Common myeloid progenitor, CD34-positive (primary cell): ENCODE measurements at regions not wholly inside any gene's neighbourhood (a gene's known extent, or its start where the extent isn't known, plus 50 kb on each side); places are given as distances from the start of the nearest gene placed in this dataset.

Experiments
- CTCF ChIA-PET: fragments of 350-600 bp; sonication (Branson Sonifier 250); formaldehyde crosslinking; loops from one replicate; lab custom pipeline; 2021; ENCODE audit warnings: antibody characterized with exemption; lab: Charles Lee
- POLR2A ChIA-PET: fragments of 350-600 bp; sonication (Branson Sonifier 250); formaldehyde crosslinking; loops from one replicate; lab custom pipeline; 2021; ENCODE audit warnings: antibody characterized with exemption; lab: Charles Lee
- DNase-seq, 3 donors: peaks; one replicate each; pipeline versions ENCODE4 v3.0.0 to v3.0.0-alpha.2; 2013
- H3K27ac ChIP-seq, 2 experiments: 1 replicate in 1 of 2; 2 replicates in 1 of 2; pipeline ENCODE4 v1.7.0; 2013; ENCODE audit warnings: inconsistent platforms in 2 of 2, low read length in 2 of 2, mild to moderate bottlenecking in 2 of 2, low read depth in 1 of 2, moderate library complexity in 1 of 2; ENCODE audit not compliant: severe bottlenecking in 2 of 2, insufficient read depth in 1 of 2, poor library complexity in 1 of 2
- H3K27me3 ChIP-seq, 5 experiments: replicated peaks in 2 of 5; 1 replicate in 3 of 5; 2 replicates in 2 of 5; pipeline versions ENCODE4 v1.6.1 to v1.7.0; 2013; ENCODE audit warnings: low read length in 4 of 5, mild to moderate bottlenecking in 2 of 5, moderate library complexity in 2 of 5, inconsistent platforms in 1 of 5; ENCODE audit not compliant: insufficient read depth in 5 of 5, control insufficient read depth in 4 of 5
- H3K36me3 ChIP-seq, 4 experiments: 1 replicate in 2 of 4; 2 replicates in 2 of 4; pipeline versions ENCODE4 v1.6.1 to v1.7.0; 2013; ENCODE audit warnings: low read length in 3 of 4, control low read depth in 1 of 4, mild to moderate bottlenecking in 1 of 4; ENCODE audit not compliant: control insufficient read depth in 4 of 4, insufficient read depth in 4 of 4
- H3K4me1 ChIP-seq, 4 experiments: 1 replicate in 3 of 4; 2 replicates in 1 of 4; pipeline versions ENCODE4 v1.6.1 to v1.7.1; 2013; ENCODE audit warnings: low read length in 3 of 4, mild to moderate bottlenecking in 3 of 4, control low read depth in 1 of 4, inconsistent platforms in 1 of 4, moderate library complexity in 1 of 4; ENCODE audit not compliant: control insufficient read depth in 4 of 4, insufficient read depth in 4 of 4; ENCODE audit errors: control extremely low read depth in 1 of 4
- H3K4me3 ChIP-seq, 7 experiments: 1 replicate in 4 of 7; 2 replicates in 3 of 7; pipeline versions ENCODE4 v1.5.1 to v1.7.0; 2013; ENCODE audit warnings: mild to moderate bottlenecking in 7 of 7, low read length in 6 of 7, moderate library complexity in 6 of 7, inconsistent platforms in 2 of 7, low read depth in 2 of 7, control low read depth in 1 of 7; ENCODE audit not compliant: insufficient read depth in 4 of 7, control insufficient read depth in 1 of 7; ENCODE audit errors: extremely low read depth in 1 of 7
- H3K9me3 ChIP-seq, 5 experiments: 1 replicate in 4 of 5; 2 replicates in 1 of 5; pipeline versions ENCODE4 v1.6.1 to v1.7.1; 2013; ENCODE audit warnings: low read length in 4 of 5, mild to moderate bottlenecking in 2 of 5, inconsistent platforms in 1 of 5, low read depth in 1 of 5, moderate library complexity in 1 of 5; ENCODE audit not compliant: control insufficient read depth in 4 of 5, insufficient read depth in 2 of 5; ENCODE audit errors: control extremely low read depth in 1 of 5
- WGBS: methylation state at CpG from one replicate; pipeline ENCODE4 v1.1.5; 2013; ENCODE audit not compliant: insufficient coverage; 5-methylcytosine and 5-hydroxymethylcytosine counted together

DNA sequence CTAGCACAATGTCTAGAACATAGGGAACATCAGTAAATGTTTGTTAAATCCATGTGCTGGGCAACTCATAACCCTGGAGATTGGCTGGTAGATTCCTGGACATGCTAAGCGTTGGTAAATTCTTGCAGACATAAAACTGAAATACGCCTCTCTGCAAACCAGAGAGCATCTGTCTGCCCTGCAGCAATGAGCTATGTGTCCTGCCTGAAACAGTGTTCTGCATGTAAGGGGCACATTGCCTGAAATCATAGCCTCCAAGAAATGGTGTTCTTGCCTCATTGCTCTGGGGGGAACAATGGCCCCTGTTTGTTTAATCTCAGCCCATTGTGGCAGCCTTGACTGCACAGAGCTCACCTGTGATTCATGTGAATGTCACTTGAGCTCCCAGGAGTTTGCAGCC is 113.5 kb upstream of the CCL2 start:
- Histone ChIP-seq H3K36me3 (no peaks in the 10 kb centered on the region), H3K4me3 (no peak overlapping the region), H3K27me3 (peaks cover 0 to 18% (median 0%) of the 10 kb centered on the region in 5 experiments), H3K9me3 (no peaks in the 10 kb centered on the region), H3K27ac (no peak overlapping the region), H3K4me1 (no peaks in the 10 kb centered on the region)
- CTCF ChIA-PET, result interaction anchor here (0.9 to 2.2 kb wide), 5 partner anchors 11 to 220 kb away, joined by 3 to 5 read pairs (median 3); no protein-coding TSS in a partner anchor
- no peak for DNase-seq
- WGBS, result 100% methylated on average over 2 of the region's 2 CpGs
- POLR2A ChIA-PET, result no interaction called here

DNA sequence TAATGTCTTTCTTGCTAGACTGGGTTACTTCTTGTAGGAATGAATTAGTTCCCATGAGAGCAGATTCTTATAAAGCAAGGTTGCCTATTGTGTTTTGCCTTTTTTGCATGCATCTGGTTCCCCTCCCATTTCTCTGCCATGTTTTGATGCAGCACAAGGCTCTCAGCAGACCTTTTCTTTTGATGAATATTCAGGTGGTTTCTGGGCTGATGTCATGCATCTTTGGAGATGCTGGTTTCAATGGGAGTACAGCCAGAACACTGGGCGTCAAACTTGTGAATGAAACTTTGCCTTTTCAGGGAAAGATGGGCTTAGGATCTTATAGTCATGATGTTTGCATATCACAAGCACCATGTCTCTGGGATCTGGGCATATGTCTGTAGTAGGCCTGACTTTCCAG is 111.7 kb upstream of the CCL2 start:
- CTCF ChIA-PET, result interaction anchor here (1.2 to 6.2 kb wide), 2 partner anchors 19 to 214 kb away, joined by 3 to 74 read pairs; no protein-coding TSS in a partner anchor
- no peak overlapping the region for H3K4me3 ChIP-seq
- H3K36me3 ChIP-seq, result no peaks in the 10 kb centered on the region
- H3K4me1 ChIP-seq, result no peaks in the 10 kb centered on the region
- H3K27me3 ChIP-seq, result peaks cover 0 to 12% (median 0%) of the 10 kb centered on the region in 5 experiments
- no peak for DNase-seq
- WGBS, result no CpG with 5 or more reads among the region's 1 CpG
- H3K27ac ChIP-seq, result no peak overlapping the region
- no peaks in the 10 kb centered on the region for H3K9me3 ChIP-seq
- POLR2A ChIA-PET, result no interaction called here

DNA sequence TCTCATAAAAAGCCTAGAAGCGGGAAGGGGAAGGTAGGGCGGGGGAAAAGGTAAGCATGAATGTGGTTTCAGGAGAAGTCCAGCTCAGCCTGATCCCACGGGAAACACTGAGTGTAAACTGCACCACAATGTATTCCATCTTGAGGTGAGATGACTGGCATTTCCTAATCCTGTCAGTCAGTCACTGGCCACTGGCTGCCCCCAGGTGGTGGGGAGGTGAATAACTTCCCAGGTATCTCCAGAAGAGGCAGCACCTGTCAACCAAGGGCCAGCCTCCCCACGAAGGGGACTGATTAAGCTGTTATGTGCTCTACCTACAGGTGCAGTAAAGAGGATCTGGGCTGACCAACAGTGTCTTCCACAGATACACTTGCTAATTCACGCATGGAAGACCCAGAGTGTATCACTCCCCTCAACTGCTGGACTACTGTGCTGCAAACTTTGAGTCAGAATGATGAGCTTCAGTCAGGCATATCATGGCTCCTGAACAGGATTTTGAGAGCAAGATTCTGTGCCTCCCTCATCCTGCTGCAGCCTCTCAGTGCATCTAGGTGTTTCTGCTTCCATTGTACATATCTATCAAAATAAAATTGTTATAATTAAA is 108.5 kb upstream of the CCL2 start:
- Histone ChIP-seq H3K27ac (no peak overlapping the region), H3K4me1 (no peaks in the 10 kb centered on the region), H3K27me3 (peaks cover 0 to 9% (median 0%) of the 10 kb centered on the region in 5 experiments), H3K36me3 (no peaks in the 10 kb centered on the region), H3K9me3 (no peaks in the 10 kb centered on the region), H3K4me3 (no peak overlapping the region)
- ChIA-PET POLR2A (no interaction called here), CTCF (interaction anchor here (0.8 to 6.2 kb wide), 25 partner anchors 9 to 369 kb away, joined by 3 to 79 read pairs (median 4); no protein-coding TSS in a partner anchor)
- WGBS, result 68% methylated on average over 4 of the region's 5 CpGs
- peak; percentile 46 to 69 (median 66) for DNase-seq

DNA sequence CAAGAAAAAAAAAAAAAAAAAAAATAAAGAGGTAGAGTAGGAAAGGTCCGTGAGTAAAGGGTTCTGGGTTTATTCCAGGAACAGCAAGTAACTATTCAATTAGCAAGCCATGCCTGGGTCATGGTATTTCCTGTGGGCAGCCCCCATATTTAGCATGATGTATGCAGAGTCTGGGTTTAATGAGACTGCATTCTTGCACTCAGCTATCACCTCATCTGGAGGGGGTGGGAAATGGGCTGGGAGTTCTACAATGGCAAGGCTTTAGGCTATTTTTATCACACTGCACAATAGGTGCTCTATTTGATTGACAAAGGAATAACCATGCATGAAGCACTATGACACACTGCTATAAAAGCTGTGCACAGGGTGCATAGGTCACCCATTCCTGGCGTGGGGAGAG is 104.0 kb upstream of the CCL2 start:
- Histone ChIP-seq H3K4me1 (peaks cover 0 to 22% (median 17%) of the 10 kb centered on the region in 4 experiments), H3K27ac (no peak overlapping the region), H3K4me3 (no peak overlapping the region), H3K9me3 (no peaks in the 10 kb centered on the region), H3K27me3 (peaks cover 0 to 7% (median 1%) of the 10 kb centered on the region in 5 experiments), H3K36me3 (no peaks in the 10 kb centered on the region)
- ChIA-PET POLR2A (no interaction called here), CTCF (interaction anchor here (0.6 to 6.7 kb wide), 4 partner anchors 9 to 223 kb away, joined by 3 to 29 read pairs (median 4); no protein-coding TSS in a partner anchor)
- 100% methylated on average over 1 of the region's 2 CpGs for WGBS
- no peak for DNase-seq

DNA sequence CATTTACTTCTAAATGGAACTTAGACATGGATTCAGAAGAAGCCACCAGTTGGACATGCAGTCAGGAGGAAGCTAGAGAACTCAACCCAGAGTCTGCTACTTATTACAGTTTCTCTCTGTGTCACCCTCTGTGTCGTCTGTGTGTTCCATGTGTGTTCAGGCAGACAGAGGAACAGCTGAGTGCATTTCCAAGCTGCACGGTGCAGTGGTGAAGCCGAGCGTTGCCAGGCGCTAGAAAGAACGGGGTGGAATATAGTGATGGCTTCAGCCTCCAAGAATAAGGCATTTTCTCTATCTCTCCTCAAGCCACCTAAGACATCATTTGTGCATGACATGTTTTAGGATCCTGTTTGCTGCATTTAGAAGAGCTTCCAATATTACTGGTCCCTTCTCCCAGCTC is 101.1 kb upstream of the CCL2 start:
- Histone ChIP-seq H3K36me3 (no peaks in the 10 kb centered on the region), H3K4me3 (no peak overlapping the region), H3K9me3 (peaks cover 0 to 9% (median 4%) of the 10 kb centered on the region in 5 experiments), H3K27ac (no peak overlapping the region), H3K4me1 (peaks cover 0 to 36% (median 25%) of the 10 kb centered on the region in 4 experiments), H3K27me3 (peaks cover 5 to 36% (median 10%) of the 10 kb centered on the region in 5 experiments)
- ChIA-PET POLR2A (interaction anchor here (0.6 kb wide), 1 partner anchor 870 kb away, joined by 3 read pairs; no protein-coding TSS in a partner anchor), CTCF (interaction anchor here (1.4 to 6.7 kb wide), 6 partner anchors 7 to 226 kb away, joined by 4 to 52 read pairs (median 13); no protein-coding TSS in a partner anchor)
- 60% methylated on average over 1 of the region's 6 CpGs for WGBS
- peak in 1 of 3 donors; percentile 17 for DNase-seq

DNA sequence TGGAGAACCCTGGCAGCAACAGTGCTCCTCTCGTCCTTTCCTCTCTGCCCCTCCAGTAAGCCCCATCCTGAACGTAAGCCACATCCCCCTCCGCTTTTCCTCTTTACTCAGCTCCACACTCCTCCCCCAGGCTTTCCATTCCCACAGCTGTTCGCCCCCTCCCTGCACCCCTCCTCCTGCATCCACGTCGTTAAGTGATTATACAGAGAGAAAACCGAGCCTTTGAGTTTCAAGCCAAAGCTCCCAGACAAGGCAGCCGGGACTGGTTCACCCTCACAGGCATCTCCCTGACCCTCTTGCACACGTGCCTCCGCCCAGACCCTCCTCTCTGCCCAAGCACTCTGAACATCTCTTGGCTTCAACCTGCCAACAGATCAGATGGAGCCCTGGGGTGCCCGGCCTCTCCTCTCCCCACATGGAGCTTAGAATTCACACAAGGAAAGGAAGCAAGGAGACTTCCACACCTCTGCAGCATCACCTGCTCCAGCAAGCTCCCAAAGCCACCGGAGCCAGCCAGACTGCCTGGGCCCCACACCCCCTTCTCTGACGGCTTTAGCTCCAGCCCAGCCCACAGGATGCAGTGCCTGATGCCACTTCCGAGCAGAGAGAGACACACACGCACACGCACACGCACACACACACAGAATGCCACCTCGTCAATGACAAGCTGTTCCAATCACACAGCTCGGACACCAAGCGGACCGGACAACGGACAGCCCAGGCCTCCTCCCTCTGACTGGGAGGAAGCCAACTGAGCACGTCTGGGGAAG is 99.9 kb upstream of the CCL2 start:
- Histone ChIP-seq H3K4me1 (peaks cover 0 to 36% (median 25%) of the 10 kb centered on the region in 4 experiments), H3K4me3 (peak overlapping the region in 4 of 7 experiments; percentile 10 to 61 (median 46)), H3K27me3 (peaks cover 5 to 39% (median 11%) of the 10 kb centered on the region in 5 experiments), H3K36me3 (no peaks in the 10 kb centered on the region), H3K27ac (no peak overlapping the region), H3K9me3 (peaks cover 0 to 9% (median 4%) of the 10 kb centered on the region in 5 experiments)
- peak; percentile 84 to 95 (median 93) for DNase-seq
- CTCF ChIA-PET, result interaction anchor here (1.3 to 6.7 kb wide), 7 partner anchors 9 to 227 kb away, joined by 3 to 52 read pairs (median 10); no protein-coding TSS in a partner anchor
- POLR2A ChIA-PET, result interaction anchor here (0.6 to 1.1 kb wide), 2 partner anchors 9 to 186 kb away, joined by 3 read pairs; no protein-coding TSS in a partner anchor
- WGBS, result 15% methylated on average over 18 of the region's 23 CpGs
